IMR-90 (cell line): ENCODE measurements at regions not wholly inside any gene's neighbourhood (a gene's known extent, or its start where the extent isn't known, plus 50 kb on each side); places are given as distances from the start of the nearest gene placed in this dataset.

Experiments used
- ATAC-seq: fragments of 200-7000 bp; cut with Tn5 transposase; 2 replicates; pipeline ENCODE4 v1.9.1; 2020; ENCODE audit warnings: low read depth, mild to moderate bottlenecking, moderate library complexity
- BruUV-seq: library from RNA; stranded (reverse); fragments of 400-500 nt; replicated peaks from 2 replicates; lab custom pipeline; 2021; lab: Mats Ljungman, UMichigan
- CTCF ChIA-PET: fragments of 300-600 bp; formaldehyde crosslinking; extraction: SDS; loops from one replicate; lab custom pipeline; 2021; ENCODE audit warnings: antibody characterized with exemption; lab: Yijun Ruan, JAX
- POLR2A ChIA-PET: fragments of 300-600 bp; sonication (Branson Sonifier 250); formaldehyde crosslinking; loops from one replicate; lab custom pipeline; 2022; ENCODE audit warnings: antibody characterized with exemption; ENCODE audit not compliant: unreplicated experiment; lab: Charles Lee
- DNase-seq: peaks from one replicate; pipeline ENCODE4 v3.0.0; 2013
- H2AFZ ChIP-seq: replicated peaks from 2 replicates; pipeline ENCODE3; 2013; ENCODE audit warnings: low read length, mild to moderate bottlenecking; ENCODE audit not compliant: poor library complexity
- H2AK5ac ChIP-seq: 2 replicates; pipeline ENCODE4 v1.6.1; 2013; ENCODE audit warnings: low read depth, low read length, inconsistent platforms
- H2AK9ac ChIP-seq: replicated peaks from 2 replicates; pipeline ENCODE3; 2013; ENCODE audit warnings: mild to moderate bottlenecking, low read depth, low read length, moderate library complexity; ENCODE audit not compliant: poor library complexity
- H2BK120ac ChIP-seq: 2 replicates; pipeline ENCODE4 v1.6.1; 2013; ENCODE audit warnings: low read depth, low read length, inconsistent platforms
- H2BK15ac ChIP-seq: 3 replicates; pipeline ENCODE4 v1.6.1; 2013; ENCODE audit warnings: low read depth, low read length, inconsistent platforms
- H2BK20ac ChIP-seq: 2 replicates; pipeline ENCODE4 v1.6.1; 2013; ENCODE audit warnings: low read depth, mild to moderate bottlenecking, inconsistent platforms, low read length, moderate library complexity
- H2BK5ac ChIP-seq: 2 replicates; pipeline ENCODE4 v1.6.1; 2013; ENCODE audit warnings: mild to moderate bottlenecking, low read depth, low read length, inconsistent platforms; ENCODE audit not compliant: poor library complexity, severe bottlenecking
- H3K14ac ChIP-seq: replicated peaks from 2 replicates; pipeline ENCODE4 v1.6.1; 2013; ENCODE audit warnings: low read depth, low read length, inconsistent platforms
- H3K18ac ChIP-seq: 2 replicates; pipeline ENCODE4 v1.6.1; 2013; ENCODE audit warnings: low read depth, low read length, control low read depth
- H3K23ac ChIP-seq: 2 replicates; pipeline ENCODE4 v1.6.1; 2013; ENCODE audit warnings: low read depth, low read length, inconsistent platforms
- H3K27ac ChIP-seq: 2 replicates; pipeline ENCODE4 v1.5.1; 2013; ENCODE audit warnings: mild to moderate bottlenecking, control low read depth, low read length; ENCODE audit not compliant: insufficient read depth
- H3K27me3 ChIP-seq: 2 replicates; pipeline ENCODE4 v1.6.1; 2013; ENCODE audit warnings: low read length; ENCODE audit not compliant: control insufficient read depth, insufficient read depth
- H3K36me3 ChIP-seq: 2 replicates; pipeline ENCODE4 v1.6.1; 2013; ENCODE audit warnings: low read length, mixed read lengths; ENCODE audit not compliant: control insufficient read depth, insufficient read depth
- H3K4ac ChIP-seq: 2 replicates; pipeline ENCODE4 v1.6.1; 2013; ENCODE audit warnings: low read depth, low read length, inconsistent platforms
- H3K4me1 ChIP-seq: 2 replicates; pipeline ENCODE4 v1.6.1; 2013; ENCODE audit warnings: low read length, mixed read lengths; ENCODE audit not compliant: control insufficient read depth, insufficient read depth
- H3K4me2 ChIP-seq: 2 replicates; pipeline ENCODE4 v1.6.1; 2013; ENCODE audit warnings: low read depth, mild to moderate bottlenecking, control low read depth, low read length, moderate library complexity
- H3K4me3 ChIP-seq: 2 replicates; pipeline ENCODE4 v1.5.1; 2013; ENCODE audit warnings: low read depth, mild to moderate bottlenecking, control low read depth, low read length, moderate library complexity; ENCODE audit not compliant: insufficient read depth
- H3K56ac ChIP-seq: 2 replicates; pipeline ENCODE4 v1.6.1; 2013; ENCODE audit warnings: low read length, inconsistent platforms; ENCODE audit not compliant: insufficient read depth; ENCODE audit errors: extremely low read depth
- H3K79me1 ChIP-seq, 2 experiments: 2 replicates each; pipeline ENCODE4 v1.6.1; 2013; ENCODE audit warnings: low read length in 2 of 2, inconsistent platforms in 1 of 2, low read depth in 1 of 2
- H3K9ac ChIP-seq: 2 replicates; pipeline ENCODE4 v1.6.1; 2013; ENCODE audit warnings: low read depth, low read length, control low read depth
- H3K9me1 ChIP-seq: 2 replicates; pipeline ENCODE4 v1.6.1; 2013; ENCODE audit warnings: low read length, inconsistent platforms; ENCODE audit not compliant: insufficient read depth
- H3K9me3 ChIP-seq: 2 replicates; pipeline ENCODE4 v1.6.1; 2013; ENCODE audit warnings: low read length; ENCODE audit not compliant: control insufficient read depth, insufficient read depth
- H4K20me1 ChIP-seq: 2 replicates; pipeline ENCODE4 v1.6.1; 2013; ENCODE audit warnings: low read length, inconsistent platforms; ENCODE audit not compliant: insufficient read depth
- H4K5ac ChIP-seq: 2 replicates; pipeline ENCODE4 v1.6.1; 2013; ENCODE audit warnings: mild to moderate bottlenecking, low read depth, low read length, control low read depth
- H4K8ac ChIP-seq, 2 experiments: 2 replicates each; pipeline ENCODE4 v1.6.1; 2013; ENCODE audit warnings: low read depth in 2 of 2, low read length in 2 of 2, control low read depth in 1 of 2, inconsistent platforms in 1 of 2
- H4K91ac ChIP-seq: 2 replicates; pipeline ENCODE4 v1.6.1; 2013; ENCODE audit warnings: low read depth, low read length, inconsistent platforms; ENCODE audit not compliant: insufficient read depth
- CHD1 ChIP-seq: IDR thresholded peaks from 2 replicates; pipeline ENCODE4 v1.6.1; 2012; ENCODE audit warnings: low read depth, low read length, improper control_type of control experiment
- FOS ChIP-seq: fragments of 150-350 bp; IDR thresholded peaks from 2 replicates; pipeline ENCODE4 v1.6.1; 2016; ENCODE audit warnings: low read depth, low read length
- MAFK ChIP-seq: IDR thresholded peaks from 2 replicates; pipeline ENCODE4 v1.6.1; 2012; ENCODE audit warnings: low read depth, low read length, improper control_type of control experiment
- POLR2A ChIP-seq: IDR thresholded peaks from 2 replicates; pipeline ENCODE4 v1.6.1; 2012; ENCODE audit warnings: mild to moderate bottlenecking, low read depth, low read length
- RFX5 ChIP-seq: IDR thresholded peaks from 2 replicates; pipeline ENCODE4 v1.8.0; 2012; ENCODE audit warnings: low read depth, mild to moderate bottlenecking, low read length, moderate library complexity
- dilution Hi-C: fragments of 300-500 bp; cut with HindIII; formaldehyde crosslinking; loops from one replicate; pipeline ENCODE4 v1.14.3; 2018; ENCODE audit warnings: low sequenced_read_pairs; ENCODE audit not compliant: unreplicated experiment
- in situ Hi-C: fragments of 300-500 bp; cut with MboI; formaldehyde crosslinking; loops from 3 replicates; pipeline ENCODE4 v1.14.3; 2019; ENCODE audit warnings: low sequenced_read_pairs, inconsistent platforms, mixed read lengths
- intact Hi-C: fragments of 100-400 bp; cut with micrococcal nuclease; formaldehyde crosslinking; loops from 2 replicates; pipeline ENCODE4 v1.10.0; 2022
- TF ChIP-seq, protein P1 (sequence below): conservative IDR thresholded peaks from 2 replicates; pipeline ENCODE4 v1.5.1; 2012; ENCODE audit warnings: mild to moderate bottlenecking, low read depth, low read length, improper control_type of control experiment

GRCh38 chr9:118829334-118829733 is 539.9 kb downstream of the BRINP1 start:
- Histone ChIP-seq H4K91ac (no peak overlapping the region), H3K9ac (no peak overlapping the region), H3K4me1 (no peaks in the 10 kb centered on the region), H2BK15ac (no peak overlapping the region), H3K14ac (no peak overlapping the region), H3K23ac (no peak overlapping the region), H3K36me3 (no peaks in the 10 kb centered on the region), H3K27me3 (no peaks in the 10 kb centered on the region), H2AK9ac (no peak overlapping the region), H2BK5ac (no peak overlapping the region), H3K56ac (no peak overlapping the region), H4K20me1 (no peaks in the 10 kb centered on the region), H3K18ac (no peak overlapping the region), H3K27ac (no peak overlapping the region), H2AFZ (no peak overlapping the region), H3K4me2 (no peak overlapping the region), H3K9me3 (peaks cover 2% of the 10 kb centered on the region; the same call in 1 of the 2 replicates), H2AK5ac (no peak overlapping the region), H4K8ac (no peak overlapping the region), H4K5ac (no peak overlapping the region), H3K79me1 (no peaks in the 10 kb centered on the region), H3K4ac (no peak overlapping the region), H3K9me1 (no peaks in the 10 kb centered on the region), H2BK20ac (no peak overlapping the region), H3K4me3 (no peak overlapping the region), H2BK120ac (no peak overlapping the region)
- in situ Hi-C loops (no loop called here), intact Hi-C loops (no loop called here), dilution Hi-C loops (no loop called here)
- POLR2A ChIA-PET = no interaction called here
- ATAC-seq (no peak), DNase-seq (no peak)
- CTCF ChIA-PET = no interaction called here
- TF ChIP-seq RFX5 = no peak
- TF ChIP-seq POLR2A = no peak
- TF ChIP-seq CHD1 = no peak
- TF ChIP-seq, protein P1, sequence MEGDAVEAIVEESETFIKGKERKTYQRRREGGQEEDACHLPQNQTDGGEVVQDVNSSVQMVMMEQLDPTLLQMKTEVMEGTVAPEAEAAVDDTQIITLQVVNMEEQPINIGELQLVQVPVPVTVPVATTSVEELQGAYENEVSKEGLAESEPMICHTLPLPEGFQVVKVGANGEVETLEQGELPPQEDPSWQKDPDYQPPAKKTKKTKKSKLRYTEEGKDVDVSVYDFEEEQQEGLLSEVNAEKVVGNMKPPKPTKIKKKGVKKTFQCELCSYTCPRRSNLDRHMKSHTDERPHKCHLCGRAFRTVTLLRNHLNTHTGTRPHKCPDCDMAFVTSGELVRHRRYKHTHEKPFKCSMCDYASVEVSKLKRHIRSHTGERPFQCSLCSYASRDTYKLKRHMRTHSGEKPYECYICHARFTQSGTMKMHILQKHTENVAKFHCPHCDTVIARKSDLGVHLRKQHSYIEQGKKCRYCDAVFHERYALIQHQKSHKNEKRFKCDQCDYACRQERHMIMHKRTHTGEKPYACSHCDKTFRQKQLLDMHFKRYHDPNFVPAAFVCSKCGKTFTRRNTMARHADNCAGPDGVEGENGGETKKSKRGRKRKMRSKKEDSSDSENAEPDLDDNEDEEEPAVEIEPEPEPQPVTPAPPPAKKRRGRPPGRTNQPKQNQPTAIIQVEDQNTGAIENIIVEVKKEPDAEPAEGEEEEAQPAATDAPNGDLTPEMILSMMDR = no peak
- TF ChIP-seq MAFK = no peak
- no peak for TF ChIP-seq FOS
- no TSS peak for BruUV-seq
